GM21723 (cell line): ENCODE measurements at regions not wholly inside any gene's neighbourhood (a gene's known extent, or its start where the extent isn't known, plus 50 kb on each side); places are given as distances from the start of the nearest gene placed in this dataset.
"Not testable (repeated sequence)": the region's sequence is repeated elsewhere in the genome, so short reads cannot be mapped to it uniquely, and the experiment has no call there.

Experiments
- ATAC-seq: cut with Tn5 transposase; IDR thresholded peaks from one replicate; pipeline ENCODE4 v1.9.1; 2021; ENCODE audit warnings: mild to moderate bottlenecking, moderate library complexity; ENCODE audit not compliant: unreplicated experiment

GRCh38 chr4:116688536-116688935 lies 396.8 kb downstream of the TRAM1L1 start:
- ATAC-seq = no peak

- no peak for ATAC-seq
Measured at GRCh38 chr4:116668190-116668589, 417.2 kb downstream of the TRAM1L1 start.

- ATAC-seq = no peak
Measured at GRCh38 chr4:116665716-116666115, 419.7 kb downstream of the TRAM1L1 start.

GRCh38 chr4:116664198-116664597 lies 421.2 kb downstream of the TRAM1L1 start:
- no peak for ATAC-seq

- ATAC-seq = no peak
Measured at GRCh38 chr4:116639070-116639577, 446.3 kb downstream of the TRAM1L1 start.

GRCh38 chr4:116638592-116638991 lies 446.8 kb downstream of the TRAM1L1 start:
- ATAC-seq = no peak

GRCh38 chr4:116636917-116637316 lies 448.5 kb downstream of the TRAM1L1 start:
- ATAC-seq = peak; percentile 99

GRCh38 chr4:116632269-116632668 lies 453.1 kb downstream of the TRAM1L1 start:
- no peak for ATAC-seq

- ATAC-seq = no peak
Measured at GRCh38 chr4:116628598-116628997, 456.8 kb downstream of the TRAM1L1 start.

- no peak for ATAC-seq
Measured at GRCh38 chr4:116627545-116627944, 457.8 kb downstream of the TRAM1L1 start.

GRCh38 chr4:116619508-116619907 lies 465.9 kb downstream of the TRAM1L1 start:
- ATAC-seq = not testable (repeated sequence)

- no peak for ATAC-seq
Measured at GRCh38 chr4:116618638-116619037, 466.7 kb downstream of the TRAM1L1 start.

GRCh38 chr4:116603096-116603495 lies 482.3 kb downstream of the TRAM1L1 start:
- no peak for ATAC-seq

- ATAC-seq = no peak
Measured at GRCh38 chr4:116599859-116600258, 485.5 kb downstream of the TRAM1L1 start.

GRCh38 chr4:116598980-116599789 lies 486.2 kb downstream of the TRAM1L1 start:
- ATAC-seq = no peak

GRCh38 chr4:116598155-116598979 lies 487.0 kb downstream of the TRAM1L1 start:
- ATAC-seq = no peak

- no peak for ATAC-seq
Measured at GRCh38 chr4:116590648-116591047, 494.7 kb downstream of the TRAM1L1 start.

GRCh38 chr4:116588783-116589182 lies 496.6 kb downstream of the TRAM1L1 start:
- ATAC-seq = no peak

- no peak for ATAC-seq
Measured at GRCh38 chr4:116585246-116585645, 500.1 kb downstream of the TRAM1L1 start.

GRCh38 chr4:116577321-116577720 lies 508.1 kb downstream of the TRAM1L1 start:
- ATAC-seq = no peak

GRCh38 chr4:116573540-116573939 lies 511.8 kb downstream of the TRAM1L1 start:
- no peak for ATAC-seq

GRCh38 chr4:116561768-116562167 lies 523.6 kb downstream of the TRAM1L1 start:
- no peak for ATAC-seq
